ENCODE measurements at regions not wholly inside any gene's neighbourhood (a gene's known extent, or its start where the extent isn't known, plus 50 kb on each side); places are given as distances from the start of the nearest gene placed in this dataset.

DNA sequence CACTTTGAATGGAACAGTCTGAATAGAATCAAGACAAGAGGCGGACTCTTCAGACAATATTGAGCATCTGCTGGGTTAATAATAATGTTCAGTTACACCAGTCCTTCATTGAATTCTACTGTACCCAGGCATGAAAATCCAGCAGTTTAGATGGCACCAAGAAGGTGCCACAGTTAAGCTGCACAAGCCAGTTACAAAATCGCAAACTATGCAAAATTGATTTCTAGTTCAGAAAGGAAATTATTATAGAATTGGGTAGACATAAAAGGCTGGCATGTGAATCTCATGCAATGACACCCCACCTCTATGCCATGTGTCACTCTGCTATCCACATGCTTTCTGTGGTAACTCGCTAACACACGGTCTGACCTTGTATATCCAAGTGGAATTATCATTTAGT is 105.8 kb upstream of the VCX3A start:
- Histone ChIP-seq H3K4me3 (ENCODE audit: insufficient read depth, low read length) (no peak overlapping the region), H2AFZ (ENCODE audit: low read length) (no peak overlapping the region), H3K27ac (ENCODE audit: low read depth, low read length) (no peak overlapping the region), H3K27me3 (ENCODE audit: insufficient read depth, low read length) (no peaks in the 10 kb centered on the region), H3K4me2 (ENCODE audit: insufficient read depth, low read length) (no peak overlapping the region), H4K20me1 (ENCODE audit: insufficient read depth, low read length) (no peaks in the 10 kb centered on the region), H3K36me3 (ENCODE audit: insufficient read depth, low read length) (no peaks in the 10 kb centered on the region), H3K9me3 (ENCODE audit: low read depth, low read length) (no peaks in the 10 kb centered on the region), H3K79me2 (ENCODE audit: insufficient read depth, low read length) (no peaks in the 10 kb centered on the region), H3K4me1 (ENCODE audit: insufficient read depth, low read length) (no peaks in the 10 kb centered on the region)
- no peak for DNase-seq (ENCODE audit: insufficient read length, low spot score, missing footprints)
- TF ChIP-seq, protein P1, sequence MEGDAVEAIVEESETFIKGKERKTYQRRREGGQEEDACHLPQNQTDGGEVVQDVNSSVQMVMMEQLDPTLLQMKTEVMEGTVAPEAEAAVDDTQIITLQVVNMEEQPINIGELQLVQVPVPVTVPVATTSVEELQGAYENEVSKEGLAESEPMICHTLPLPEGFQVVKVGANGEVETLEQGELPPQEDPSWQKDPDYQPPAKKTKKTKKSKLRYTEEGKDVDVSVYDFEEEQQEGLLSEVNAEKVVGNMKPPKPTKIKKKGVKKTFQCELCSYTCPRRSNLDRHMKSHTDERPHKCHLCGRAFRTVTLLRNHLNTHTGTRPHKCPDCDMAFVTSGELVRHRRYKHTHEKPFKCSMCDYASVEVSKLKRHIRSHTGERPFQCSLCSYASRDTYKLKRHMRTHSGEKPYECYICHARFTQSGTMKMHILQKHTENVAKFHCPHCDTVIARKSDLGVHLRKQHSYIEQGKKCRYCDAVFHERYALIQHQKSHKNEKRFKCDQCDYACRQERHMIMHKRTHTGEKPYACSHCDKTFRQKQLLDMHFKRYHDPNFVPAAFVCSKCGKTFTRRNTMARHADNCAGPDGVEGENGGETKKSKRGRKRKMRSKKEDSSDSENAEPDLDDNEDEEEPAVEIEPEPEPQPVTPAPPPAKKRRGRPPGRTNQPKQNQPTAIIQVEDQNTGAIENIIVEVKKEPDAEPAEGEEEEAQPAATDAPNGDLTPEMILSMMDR (IDR thresholded peaks at IDR 0.05; ENCODE audit: extremely low read depth, low read depth, low read length), result no peak

DNA sequence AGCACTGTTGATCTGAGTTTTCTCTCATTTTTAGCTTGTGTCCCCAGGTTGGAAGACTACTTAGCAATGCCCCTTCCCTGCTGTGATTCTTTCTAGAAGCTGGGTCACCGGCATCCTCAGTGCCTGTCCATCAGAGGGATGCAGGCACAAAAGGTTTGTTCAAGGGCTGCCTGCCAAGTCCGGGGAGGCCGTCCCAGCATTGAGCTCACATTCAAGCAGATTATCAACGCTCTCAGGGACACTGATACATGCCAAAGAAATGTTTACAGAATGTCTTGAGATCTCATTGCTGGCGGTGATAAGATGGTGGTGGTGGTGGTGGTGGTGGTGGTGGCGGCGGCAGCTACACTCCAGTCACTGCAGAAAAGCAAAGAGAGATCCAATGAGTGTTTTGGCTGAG is 79.6 kb upstream of the VCX3A start:
- no peaks in the 10 kb centered on the region for H3K4me1 ChIP-seq (ENCODE audit: insufficient read depth, low read length)

DNA sequence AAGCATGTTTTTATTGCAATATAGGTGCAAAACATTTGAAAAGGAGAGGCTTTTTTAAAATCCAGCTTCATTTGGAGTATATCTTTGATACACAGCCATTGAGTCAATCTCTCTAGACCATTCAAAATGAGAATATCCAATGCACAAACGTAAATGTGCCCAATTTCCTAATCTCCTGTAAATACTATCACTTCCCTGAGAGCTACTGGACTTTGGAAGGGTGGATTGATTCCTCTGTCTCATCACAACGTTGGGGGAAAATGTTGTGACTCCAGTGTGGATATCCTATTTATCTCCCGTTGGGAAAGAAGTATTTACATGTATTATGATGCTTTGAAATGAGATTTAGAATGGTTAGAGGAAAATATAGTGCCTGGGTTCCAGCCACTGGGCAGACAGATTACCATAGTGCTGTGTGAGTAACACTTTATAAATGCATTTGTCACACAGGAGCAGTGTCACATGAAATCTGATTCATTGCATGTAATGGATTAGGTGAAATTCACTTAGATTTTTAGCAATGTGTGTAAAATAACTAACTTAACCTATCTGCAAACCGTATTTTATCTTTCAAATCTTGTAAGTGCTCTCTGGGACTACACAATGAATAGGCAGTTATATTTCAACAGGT is 64.4 kb upstream of the VCX3A start:
- Histone ChIP-seq H3K27ac (ENCODE audit: low read depth, low read length) (no peak overlapping the region), H3K36me3 (ENCODE audit: insufficient read depth, low read length) (no peaks in the 10 kb centered on the region), H3K4me2 (ENCODE audit: insufficient read depth, low read length) (no peak overlapping the region), H3K9me3 (ENCODE audit: low read depth, low read length) (peaks cover 3% of the 10 kb centered on the region), H3K27me3 (ENCODE audit: insufficient read depth, low read length) (no peaks in the 10 kb centered on the region), H4K20me1 (ENCODE audit: insufficient read depth, low read length) (no peaks in the 10 kb centered on the region), H3K4me1 (ENCODE audit: insufficient read depth, low read length) (no peaks in the 10 kb centered on the region), H3K4me3 (ENCODE audit: insufficient read depth, low read length) (no peak overlapping the region), H2AFZ (ENCODE audit: low read length) (no peak overlapping the region), H3K79me2 (ENCODE audit: insufficient read depth, low read length) (no peaks in the 10 kb centered on the region)
- TF ChIP-seq, protein P1 (IDR thresholded peaks at IDR 0.05; ENCODE audit: extremely low read depth, low read depth, low read length), result no peak
- DNase-seq (ENCODE audit: insufficient read length, low spot score, missing footprints), result no peak

More for the DNA sequence above, 79.6 kb upstream of the VCX3A start:
- H4K20me1 ChIP-seq (ENCODE audit: insufficient read depth, low read length), result no peaks in the 10 kb centered on the region
- H3K9me3 ChIP-seq (ENCODE audit: low read depth, low read length), result peaks cover 2% of the 10 kb centered on the region
- no peak overlapping the region for H3K27ac ChIP-seq (ENCODE audit: low read depth, low read length)
- no peak overlapping the region for H2AFZ ChIP-seq (ENCODE audit: low read length)
- TF ChIP-seq, protein P1 (IDR thresholded peaks at IDR 0.05; ENCODE audit: extremely low read depth, low read depth, low read length), result no peak
- H3K79me2 ChIP-seq (ENCODE audit: insufficient read depth, low read length), result no peaks in the 10 kb centered on the region
- peak; percentile 6 for DNase-seq (ENCODE audit: insufficient read length, low spot score, missing footprints)
- no peak overlapping the region for H3K4me2 ChIP-seq (ENCODE audit: insufficient read depth, low read length)
- no peaks in the 10 kb centered on the region for H3K36me3 ChIP-seq (ENCODE audit: insufficient read depth, low read length)
- no peak overlapping the region for H3K4me3 ChIP-seq (ENCODE audit: insufficient read depth, low read length)
- H3K27me3 ChIP-seq (ENCODE audit: insufficient read depth, low read length), result no peaks in the 10 kb centered on the region

All from osteoblast (primary cell).